ENCODE measurements at regions not wholly inside any gene's neighbourhood (a gene's known extent, or its start where the extent isn't known, plus 50 kb on each side); places are given as distances from the start of the nearest gene placed in this dataset.

DNA sequence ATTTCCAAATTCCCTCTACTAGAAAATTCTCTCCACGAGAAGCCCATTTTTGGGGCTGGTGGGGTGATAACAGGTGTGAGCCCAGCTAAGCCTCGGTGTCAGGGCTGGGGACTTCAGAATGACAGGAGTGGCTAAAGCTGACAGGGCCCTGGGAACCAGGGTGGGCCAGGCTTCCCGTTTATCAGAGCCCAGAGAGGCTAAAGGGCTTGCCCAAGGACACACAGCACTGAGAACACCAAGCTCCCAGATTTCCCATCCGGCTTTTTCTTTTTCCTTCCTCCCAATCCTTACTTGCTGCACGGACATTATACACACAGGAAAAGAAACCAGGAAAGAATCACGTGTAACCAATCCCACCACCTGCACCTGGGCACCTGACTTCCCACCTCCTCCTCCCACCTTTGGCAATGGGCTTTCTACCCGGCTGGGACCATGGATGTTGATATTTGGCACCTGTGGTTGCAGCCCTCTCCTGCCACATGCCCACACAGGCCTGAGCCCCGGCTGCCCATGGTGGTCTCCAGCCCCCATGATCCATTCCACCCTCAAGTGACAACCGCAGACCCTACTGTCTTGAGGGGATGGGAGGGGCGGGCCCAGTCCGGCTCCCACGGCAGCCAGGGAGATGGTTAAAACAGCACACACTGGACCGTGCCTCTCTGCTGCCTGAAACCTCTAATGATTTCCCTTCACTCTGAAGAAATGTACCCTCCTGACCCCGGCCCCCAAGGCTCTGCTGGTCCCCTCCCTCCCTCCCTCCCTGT is 78.9 kb downstream of the ENGASE start:
- no peak for DNase-seq (ENCODE audit: low read depth in 2 of 2)

DNA sequence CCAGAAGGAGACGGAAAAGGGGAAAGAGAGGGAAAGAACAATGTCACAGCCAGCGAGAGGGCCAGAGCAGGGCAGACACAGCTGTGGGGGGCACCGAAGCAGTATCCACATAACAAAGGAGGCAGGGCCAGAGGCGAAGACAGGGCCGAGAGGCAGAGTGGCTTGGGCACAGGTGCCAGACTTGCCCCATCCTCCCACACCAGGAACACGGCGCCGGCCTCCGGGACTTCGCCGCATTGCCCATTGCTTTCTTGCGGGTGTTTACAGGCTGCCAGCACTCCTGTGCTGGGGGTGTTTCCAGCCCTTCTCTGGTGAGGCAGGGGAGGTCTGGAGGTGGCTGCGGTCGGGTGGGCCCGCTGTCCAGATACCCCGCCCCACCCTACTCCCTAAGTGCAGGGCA is 78.0 kb downstream of the ENGASE start:
- DNase-seq (ENCODE audit: low read depth in 2 of 2) = no peak

DNA sequence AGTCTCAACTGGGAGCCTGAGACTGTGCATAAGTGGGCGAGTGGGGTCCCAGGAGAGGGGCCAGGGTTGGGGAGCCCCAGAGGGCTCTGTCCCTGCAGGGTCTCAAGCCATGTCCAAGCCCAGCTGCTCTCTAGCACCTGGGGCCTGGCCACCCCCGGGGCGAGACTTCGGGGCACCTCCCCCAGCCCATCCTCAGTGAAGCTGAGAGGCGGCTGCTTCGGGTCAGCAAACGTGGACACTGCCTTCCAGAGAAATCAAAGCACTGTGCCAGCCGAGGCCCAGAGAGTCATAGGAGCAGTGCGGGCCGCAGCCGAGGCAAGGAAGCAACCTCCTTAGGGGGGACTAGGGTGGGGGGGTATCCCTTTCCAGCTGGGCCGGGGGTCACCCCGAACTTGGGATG is 77.5 kb downstream of the ENGASE start:
- no peak for DNase-seq (ENCODE audit: low read depth in 2 of 2)

DNA sequence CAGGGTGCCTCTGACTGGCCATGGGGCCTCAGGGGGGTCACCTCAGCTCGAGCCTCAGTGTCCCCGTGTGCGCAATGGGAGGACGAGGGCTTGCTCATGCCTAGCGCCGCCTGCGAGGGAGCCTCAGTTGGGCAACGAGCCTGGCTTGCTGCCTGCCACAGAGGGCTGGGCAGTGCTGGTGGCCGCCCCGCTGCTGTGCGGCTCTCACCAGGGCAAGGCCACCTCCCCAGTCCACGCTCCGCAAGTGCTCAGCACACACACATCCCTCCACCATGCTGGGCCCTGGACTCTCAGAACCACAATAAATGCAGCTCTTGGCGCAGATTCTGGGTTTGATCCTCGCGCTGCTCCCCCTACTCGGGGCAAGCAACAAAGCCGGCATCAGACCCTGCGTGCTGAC is 76.2 kb downstream of the ENGASE start:
- no peak for DNase-seq (ENCODE audit: low read depth in 2 of 2)

DNA sequence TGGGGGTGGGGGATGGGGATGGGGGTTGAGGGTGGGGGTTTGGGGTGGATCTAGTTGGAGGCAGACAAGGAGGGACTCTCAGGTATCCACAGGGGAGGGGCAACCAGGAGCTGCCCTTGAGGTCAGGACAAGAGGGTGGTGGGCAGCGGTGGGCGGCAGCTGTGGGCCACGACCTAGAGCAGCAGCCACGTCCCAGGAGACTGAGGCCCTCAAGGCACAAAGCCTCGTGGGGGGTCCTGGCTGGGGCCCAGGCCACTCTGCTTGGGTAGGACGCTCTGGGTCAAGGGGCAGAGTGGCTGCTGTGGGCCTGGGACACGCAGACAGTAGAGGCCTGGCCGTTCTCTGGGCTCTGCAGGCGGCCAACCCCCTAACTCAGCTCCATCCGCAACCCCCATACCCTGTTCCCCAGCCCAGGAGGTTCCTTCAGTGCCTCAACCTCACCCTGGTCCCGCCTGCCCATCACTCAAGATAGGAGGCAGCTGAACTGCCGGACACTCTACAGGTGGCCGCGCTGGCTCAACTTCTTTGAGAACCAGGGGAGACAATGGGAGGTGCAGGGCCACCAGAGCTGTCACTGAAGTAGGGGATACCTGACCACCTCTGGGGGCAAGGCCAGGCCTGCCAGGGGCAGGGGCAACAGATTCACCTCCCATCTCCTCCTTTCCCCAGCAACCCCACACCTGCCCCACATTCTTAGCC is 75.6 kb downstream of the ENGASE start:
- no peak for DNase-seq (ENCODE audit: low read depth in 2 of 2)

DNA sequence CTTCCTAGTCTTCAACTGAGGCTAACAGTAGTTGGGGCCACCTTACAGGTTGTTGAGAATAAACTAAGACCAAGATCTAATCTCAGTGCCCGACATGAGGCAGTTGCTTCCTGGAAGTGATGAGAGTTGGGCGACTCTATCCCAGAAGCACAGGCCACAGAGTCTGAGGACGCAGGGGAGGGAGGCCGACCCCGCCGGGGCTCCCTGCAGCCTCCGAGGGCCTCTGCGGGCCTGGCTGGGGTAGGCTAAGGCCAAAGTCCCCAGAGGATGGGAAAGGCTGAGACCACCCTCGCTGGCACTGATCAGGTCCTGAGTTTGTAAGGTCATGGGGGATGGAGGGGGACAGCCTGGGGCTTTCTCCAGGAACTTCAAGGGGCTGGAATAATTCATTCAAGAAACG is 74.0 kb downstream of the ENGASE start:
- no peak for DNase-seq (ENCODE audit: low read depth in 2 of 2)

DNA sequence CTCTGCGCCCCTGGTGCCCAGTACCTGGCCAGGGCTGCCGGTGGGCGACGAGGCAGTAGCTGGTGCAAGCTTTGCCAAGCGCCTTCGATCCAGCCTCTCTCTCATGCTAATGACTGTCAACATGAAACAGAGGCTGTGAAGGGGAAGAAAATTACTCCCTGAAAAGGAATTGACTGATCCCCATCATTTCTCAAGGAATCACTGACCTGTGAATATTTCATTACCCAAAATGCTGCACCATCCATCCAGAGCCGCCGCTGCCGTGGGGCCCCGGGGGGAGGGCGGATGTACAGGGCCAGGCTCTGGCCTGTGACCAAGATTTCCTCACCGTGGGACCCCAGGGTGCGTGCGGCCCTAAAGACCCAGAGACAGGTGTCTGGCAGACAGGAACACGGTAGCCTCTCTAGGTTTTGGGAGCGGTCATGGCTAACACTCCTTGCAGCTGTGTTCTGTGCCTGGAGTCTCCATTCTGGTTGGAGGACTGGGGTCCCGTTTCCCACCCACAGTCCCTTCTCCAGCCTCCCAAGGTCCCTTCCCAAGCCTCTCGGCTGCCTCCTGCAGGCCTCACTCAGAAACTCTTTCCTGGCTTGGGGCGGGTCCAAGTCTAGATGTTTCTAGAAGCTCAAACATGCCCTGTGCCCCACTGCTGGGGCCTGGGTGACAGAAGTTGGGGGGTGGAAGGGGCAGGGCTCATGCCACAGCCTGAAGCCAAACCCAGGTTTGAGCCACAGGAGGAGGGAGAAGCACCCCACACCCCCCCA is 73.3 kb downstream of the ENGASE start:
- no peak for DNase-seq (ENCODE audit: low read depth in 2 of 2)

DNA sequence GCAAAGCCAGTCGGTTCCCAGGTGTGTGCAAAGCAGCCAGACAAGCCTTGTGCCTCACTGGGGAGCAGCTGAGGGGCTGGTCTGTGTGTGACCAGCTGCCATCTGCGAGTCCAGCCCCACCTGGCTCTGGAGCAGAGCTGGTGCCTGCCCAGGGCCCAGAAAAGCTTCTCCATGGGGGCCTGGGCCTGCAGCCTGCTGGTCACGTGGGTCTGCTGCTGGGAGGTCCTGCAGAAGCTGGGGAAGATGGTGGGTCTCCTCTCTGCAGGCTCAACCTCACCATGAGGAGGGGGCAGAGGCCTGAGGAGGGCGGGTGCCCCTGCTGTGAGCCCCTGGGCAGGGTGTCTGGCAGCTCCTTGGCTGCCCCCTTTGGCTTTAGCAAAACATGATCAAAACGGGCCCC is 71.9 kb downstream of the ENGASE start:
- no peak for DNase-seq (ENCODE audit: low read depth in 2 of 2)

DNA sequence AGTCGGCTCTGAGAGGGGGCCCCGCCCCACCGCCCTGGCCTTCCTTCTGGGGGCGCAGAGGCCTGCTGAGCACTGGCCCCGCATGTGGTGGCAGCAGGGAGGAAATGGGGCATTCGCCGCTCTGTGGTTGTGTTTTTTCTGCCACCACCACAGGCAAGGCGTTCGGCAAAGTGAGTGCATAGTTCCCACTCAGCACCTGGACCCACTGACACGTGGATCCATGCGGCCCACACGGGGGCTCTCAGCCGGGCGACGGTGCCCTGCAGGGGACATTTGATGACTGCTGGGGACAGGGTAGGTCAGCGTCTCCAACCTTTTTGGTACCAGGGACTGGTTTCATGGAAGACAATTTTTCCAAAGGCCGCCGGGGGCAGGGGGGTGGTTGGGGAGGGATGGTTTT is 70.9 kb downstream of the ENGASE start:
- no peak for DNase-seq (ENCODE audit: low read depth in 2 of 2)

DNA sequence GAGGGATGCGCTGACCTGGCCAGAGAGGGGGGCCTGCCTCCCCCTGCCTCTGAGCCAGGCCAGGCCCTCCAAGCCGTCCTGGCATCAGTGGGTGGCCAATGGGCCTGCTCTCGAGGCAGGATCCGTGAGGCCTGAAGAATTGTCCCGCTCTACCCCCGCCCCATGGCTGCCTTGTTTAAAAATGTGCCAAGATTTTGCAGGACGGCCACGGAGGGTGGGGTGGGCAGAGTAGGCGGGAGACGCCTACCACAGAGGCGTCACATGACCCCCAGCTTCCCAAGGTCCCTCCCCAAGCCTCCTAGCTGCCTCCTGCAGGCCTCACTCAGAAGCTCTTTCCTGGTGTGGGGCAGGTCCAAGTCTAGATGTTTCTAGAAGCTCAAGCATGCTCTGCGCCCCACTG is 69.5 kb downstream of the ENGASE start:
- DNase-seq (ENCODE audit: low read depth in 2 of 2) = no peak

DNA sequence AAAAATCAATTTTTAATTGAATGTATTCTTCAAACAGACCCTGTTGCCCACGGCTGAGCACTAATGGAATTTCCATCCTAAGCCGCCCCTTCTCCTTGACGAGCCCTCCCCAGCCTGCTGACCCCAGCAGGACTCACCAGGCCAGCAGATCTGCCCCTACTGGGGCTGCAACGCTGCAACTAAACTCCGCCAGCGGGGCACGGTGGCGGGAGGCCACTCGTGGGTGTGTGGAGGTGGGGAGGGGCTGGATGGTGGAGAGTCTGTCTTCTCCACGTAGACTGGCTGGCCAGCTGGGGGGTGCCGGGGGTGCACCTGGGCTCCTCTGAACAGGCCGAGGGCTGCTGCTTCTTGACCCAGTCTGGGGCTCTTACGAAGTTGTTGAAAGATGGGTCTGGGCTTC is 67.8 kb downstream of the ENGASE start:
- DNase-seq (ENCODE audit: low read depth in 2 of 2) = no peak

DNA sequence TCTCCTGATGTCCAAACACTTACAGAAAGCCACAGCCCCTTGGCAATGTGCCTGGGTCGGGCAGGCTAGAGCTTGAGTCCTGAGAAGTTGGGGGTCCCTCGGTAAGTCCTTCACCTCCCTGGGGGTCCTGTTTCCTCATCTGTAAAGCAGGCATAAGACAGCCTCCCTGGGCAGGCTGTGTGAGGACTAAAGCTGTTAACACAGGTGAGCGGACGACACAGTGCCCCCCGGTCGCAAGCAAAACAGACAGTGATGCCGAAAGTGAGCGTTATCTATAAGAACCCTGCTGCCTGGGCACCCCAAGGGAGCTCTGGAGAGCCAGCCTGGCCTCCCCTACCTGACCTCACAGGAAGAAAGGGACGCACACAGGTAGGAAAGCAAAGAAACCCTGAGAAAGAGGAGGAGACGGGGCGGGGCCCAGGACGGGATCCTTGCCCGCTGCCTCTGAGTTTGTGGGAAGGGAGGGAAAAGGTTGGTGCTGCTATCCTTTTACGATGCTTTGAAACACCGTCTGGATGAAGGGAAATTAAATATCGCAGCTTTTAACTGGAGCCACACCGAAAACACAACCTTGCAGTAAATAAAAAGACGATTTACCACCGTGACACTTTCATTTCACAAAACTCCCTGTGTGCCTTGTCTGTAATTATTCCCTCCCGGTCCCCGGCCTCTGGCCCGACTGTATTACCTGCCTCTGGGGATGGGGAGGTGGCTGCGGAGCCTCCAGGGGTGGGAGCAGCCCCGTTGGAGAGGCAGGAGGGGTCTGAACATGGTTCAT is 67.1 kb downstream of the ENGASE start:
- DNase-seq (ENCODE audit: low read depth in 2 of 2) = no peak

DNA sequence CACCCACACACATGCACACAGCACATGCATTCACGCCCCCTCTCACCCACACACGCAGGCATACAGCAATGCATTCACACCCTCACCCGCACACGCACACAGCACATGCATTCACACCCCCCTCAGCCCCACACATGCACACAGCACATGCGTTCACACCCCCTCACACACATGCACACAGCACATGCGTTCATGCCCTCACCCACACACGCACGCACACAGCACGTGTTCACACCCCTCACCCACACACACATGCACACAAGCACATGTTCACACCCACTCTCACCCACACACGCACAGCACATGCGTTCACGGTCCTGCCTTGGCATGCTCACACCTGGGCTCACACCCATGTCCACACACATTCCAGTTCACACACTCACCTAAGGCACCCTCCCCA is 64.2 kb downstream of the ENGASE start:
- no peak for DNase-seq (ENCODE audit: low read depth in 2 of 2)

DNA sequence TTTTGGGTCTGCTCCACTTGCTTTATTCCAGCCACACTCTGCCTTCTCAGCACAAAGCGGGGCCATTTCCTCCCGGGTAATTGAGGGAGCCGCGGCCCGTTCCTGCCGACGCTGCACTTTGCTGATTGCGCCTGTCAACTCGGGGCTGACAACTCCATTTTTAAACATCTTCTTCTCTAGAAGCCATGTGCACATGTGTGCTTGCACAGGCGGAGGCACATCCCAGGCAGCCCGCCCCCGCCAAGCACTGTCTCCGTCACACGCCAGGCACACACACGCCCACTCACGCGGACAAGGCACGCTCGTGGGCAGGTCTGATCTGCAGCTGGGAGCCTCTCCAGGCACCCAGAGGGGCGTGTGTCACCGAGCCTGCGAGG is 63.2 kb downstream of the ENGASE start:
- DNase-seq (ENCODE audit: low read depth in 2 of 2) = no peak

DNA sequence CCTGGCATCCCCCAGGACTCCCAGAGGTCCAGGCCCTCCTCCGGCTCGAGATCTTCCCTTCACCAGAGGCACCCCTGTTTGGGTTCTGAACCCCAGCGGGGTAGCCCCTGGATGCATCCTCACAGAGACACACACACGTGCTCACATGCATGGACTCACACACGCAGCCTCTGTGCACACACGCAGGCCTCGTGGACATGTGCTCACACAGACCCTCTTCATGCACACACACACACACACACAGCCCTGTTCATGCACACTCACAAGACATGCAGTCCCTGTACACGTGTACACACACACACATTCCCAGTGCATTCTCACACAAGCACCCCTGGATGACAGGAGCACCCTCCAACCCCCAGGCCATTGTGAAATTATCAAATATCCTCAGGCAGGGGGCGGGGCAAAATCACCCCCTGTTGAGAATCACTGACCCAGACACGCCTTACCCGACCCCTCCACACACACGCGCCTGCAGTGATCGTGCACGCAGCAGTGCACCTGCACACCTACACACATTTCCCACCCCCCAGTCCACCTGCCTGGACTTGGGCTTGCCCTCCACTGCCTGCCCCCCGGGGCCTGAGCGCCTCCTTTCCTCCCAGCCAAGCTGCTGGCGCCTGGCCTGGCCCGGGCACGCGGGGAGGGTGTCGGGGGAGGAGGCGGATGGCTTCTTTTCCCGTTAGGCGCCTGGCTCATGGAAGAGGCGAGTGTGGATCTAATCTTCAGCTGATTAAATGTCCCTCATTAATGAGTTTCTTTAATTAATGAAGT is 62.6 kb downstream of the ENGASE start:
- no peak for DNase-seq (ENCODE audit: low read depth in 2 of 2)

DNA sequence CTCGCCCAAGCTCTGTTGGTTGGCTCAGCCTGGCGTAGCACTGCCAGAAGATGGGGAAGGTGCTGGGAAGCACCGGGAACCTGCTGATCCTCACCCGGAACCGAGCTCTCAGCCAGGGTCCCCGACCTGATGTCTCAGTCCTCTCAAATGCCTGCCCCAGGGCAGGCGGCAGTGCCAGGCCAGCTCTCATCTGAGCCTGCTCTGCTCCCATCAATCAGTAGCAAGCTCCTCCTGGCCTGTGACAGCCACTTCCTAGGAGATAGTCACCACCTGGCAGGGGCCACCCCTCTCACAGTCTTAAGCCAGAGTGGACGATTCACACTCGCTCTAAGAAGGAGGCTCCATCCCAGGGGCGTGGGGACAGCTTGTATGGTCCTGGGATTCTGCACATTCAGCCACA is 62.0 kb downstream of the ENGASE start:
- DNase-seq (ENCODE audit: low read depth in 2 of 2) = no peak
